Muscle layer of colon (tissue), 2 donors: ENCODE measurements at regions not wholly inside any gene's neighbourhood (a gene's known extent, or its start where the extent isn't known, plus 50 kb on each side); places are given as distances from the start of the nearest gene placed in this dataset.

Source experiments
- H3K27ac ChIP-seq: one replicate; pipeline ENCODE4 v1.7.0; 2013; ENCODE audit warnings: low read depth, mild to moderate bottlenecking, low read length, moderate library complexity
- H3K27me3 ChIP-seq, 2 donors: one replicate each; pipeline ENCODE4 v1.7.0; 2013; ENCODE audit warnings: low read length in 2 of 2, mild to moderate bottlenecking in 2 of 2; ENCODE audit not compliant: insufficient read depth in 2 of 2, control insufficient read depth in 1 of 2
- H3K36me3 ChIP-seq: one replicate; pipeline ENCODE4 v1.7.0; 2013; ENCODE audit warnings: mild to moderate bottlenecking, low read length; ENCODE audit not compliant: insufficient read depth
- H3K4me1 ChIP-seq: one replicate; pipeline ENCODE4 v1.7.0; 2013; ENCODE audit warnings: mild to moderate bottlenecking, low read length; ENCODE audit not compliant: insufficient read depth
- H3K4me3 ChIP-seq, 2 donors: one replicate each; pipeline ENCODE4 v1.7.0; 2013; ENCODE audit warnings: low read length in 2 of 2, low read depth in 1 of 2, mild to moderate bottlenecking in 1 of 2, moderate library complexity in 1 of 2
- H3K9ac ChIP-seq: one replicate; pipeline ENCODE4 v1.7.0; 2013; ENCODE audit warnings: low read length
- H3K9me3 ChIP-seq: one replicate; pipeline ENCODE4 v1.7.0; 2013; ENCODE audit warnings: mild to moderate bottlenecking, low read length
- donor health status: abdominal sarcoma.
- donor health status: Adenocarcinoma of cecum.

- H3K27me3 ChIP-seq: no peaks in the 10 kb centered on the region
- H3K36me3 ChIP-seq: no peaks in the 10 kb centered on the region
- H3K9ac ChIP-seq: no peak overlapping the region
- no peaks in the 10 kb centered on the region for H3K9me3 ChIP-seq
- no peaks in the 10 kb centered on the region for H3K4me1 ChIP-seq
- no peak overlapping the region for H3K27ac ChIP-seq
- no peak overlapping the region for H3K4me3 ChIP-seq
Measured at GRCh38 chr11:127622686-127623085, 622.1 kb upstream of the KIRREL3 start.

GRCh38 chr11:127620671-127621070 lies 620.1 kb upstream of the KIRREL3 start:
- no peaks in the 10 kb centered on the region for H3K36me3 ChIP-seq
- H3K9me3 ChIP-seq: no peaks in the 10 kb centered on the region
- H3K4me3 ChIP-seq: no peak overlapping the region
- no peak overlapping the region for H3K27ac ChIP-seq
- no peaks in the 10 kb centered on the region for H3K27me3 ChIP-seq
- H3K4me1 ChIP-seq: no peaks in the 10 kb centered on the region
- no peak overlapping the region for H3K9ac ChIP-seq

GRCh38 chr11:127619946-127620345 lies 619.4 kb upstream of the KIRREL3 start:
- no peak overlapping the region for H3K9ac ChIP-seq
- no peak overlapping the region for H3K4me3 ChIP-seq
- no peaks in the 10 kb centered on the region for H3K27me3 ChIP-seq
- H3K9me3 ChIP-seq: no peaks in the 10 kb centered on the region
- no peak overlapping the region for H3K27ac ChIP-seq
- H3K36me3 ChIP-seq: no peaks in the 10 kb centered on the region
- H3K4me1 ChIP-seq: no peaks in the 10 kb centered on the region

- Histone ChIP-seq H3K27ac (no peak overlapping the region), H3K4me3 (no peak overlapping the region), H3K9ac (no peak overlapping the region), H3K9me3 (no peaks in the 10 kb centered on the region), H3K4me1 (no peaks in the 10 kb centered on the region), H3K36me3 (no peaks in the 10 kb centered on the region), H3K27me3 (no peaks in the 10 kb centered on the region)
Measured at GRCh38 chr11:127618721-127619120, 618.2 kb upstream of the KIRREL3 start.

GRCh38 chr11:127616158-127616557 lies 615.6 kb upstream of the KIRREL3 start:
- Histone ChIP-seq H3K27ac (no peak overlapping the region), H3K9ac (no peak overlapping the region)

GRCh38 chr11:127612607-127613006 lies 612.0 kb upstream of the KIRREL3 start:
- Histone ChIP-seq H3K4me3 (no peak overlapping the region), H3K4me1 (no peaks in the 10 kb centered on the region), H3K27me3 (no peaks in the 10 kb centered on the region), H3K27ac (no peak overlapping the region), H3K36me3 (no peaks in the 10 kb centered on the region), H3K9me3 (no peaks in the 10 kb centered on the region), H3K9ac (no peak overlapping the region)

More at GRCh38 chr11:127616158-127616557, 615.6 kb upstream of the KIRREL3 start:
- H3K36me3 ChIP-seq: no peaks in the 10 kb centered on the region
- H3K4me3 ChIP-seq: no peak overlapping the region
- no peaks in the 10 kb centered on the region for H3K4me1 ChIP-seq
- H3K9me3 ChIP-seq: no peaks in the 10 kb centered on the region
- H3K27me3 ChIP-seq: no peaks in the 10 kb centered on the region

GRCh38 chr11:127609025-127609773 lies 608.6 kb upstream of the KIRREL3 start:
- no peaks in the 10 kb centered on the region for H3K36me3 ChIP-seq
- H3K4me1 ChIP-seq: no peaks in the 10 kb centered on the region
- no peak overlapping the region for H3K27ac ChIP-seq
- no peaks in the 10 kb centered on the region for H3K27me3 ChIP-seq
- no peak overlapping the region for H3K9ac ChIP-seq
- no peaks in the 10 kb centered on the region for H3K9me3 ChIP-seq
- no peak overlapping the region for H3K4me3 ChIP-seq

GRCh38 chr11:127607487-127608085 lies 607.0 kb upstream of the KIRREL3 start:
- Histone ChIP-seq H3K4me3 (no peak overlapping the region), H3K27me3 (no peaks in the 10 kb centered on the region), H3K9me3 (no peaks in the 10 kb centered on the region), H3K9ac (no peak overlapping the region), H3K36me3 (no peaks in the 10 kb centered on the region), H3K27ac (no peak overlapping the region), H3K4me1 (no peaks in the 10 kb centered on the region)

GRCh38 chr11:127601578-127601977 lies 601.0 kb upstream of the KIRREL3 start:
- no peaks in the 10 kb centered on the region for H3K4me1 ChIP-seq
- no peaks in the 10 kb centered on the region for H3K27me3 ChIP-seq
- H3K9ac ChIP-seq: no peak overlapping the region
- H3K36me3 ChIP-seq: no peaks in the 10 kb centered on the region
- no peak overlapping the region for H3K27ac ChIP-seq
- no peaks in the 10 kb centered on the region for H3K9me3 ChIP-seq
- no peak overlapping the region for H3K4me3 ChIP-seq

GRCh38 chr11:127600674-127601073 lies 600.1 kb upstream of the KIRREL3 start:
- H3K27ac ChIP-seq: no peak overlapping the region
- H3K4me3 ChIP-seq: no peak overlapping the region

GRCh38 chr11:127598476-127598875 lies 597.9 kb upstream of the KIRREL3 start:
- Histone ChIP-seq H3K27ac (no peak overlapping the region), H3K4me3 (no peak overlapping the region), H3K4me1 (no peaks in the 10 kb centered on the region), H3K9me3 (no peaks in the 10 kb centered on the region), H3K27me3 (no peaks in the 10 kb centered on the region), H3K9ac (no peak overlapping the region), H3K36me3 (no peaks in the 10 kb centered on the region)

More at GRCh38 chr11:127600674-127601073, 600.1 kb upstream of the KIRREL3 start:
- H3K9ac ChIP-seq: no peak overlapping the region
- no peaks in the 10 kb centered on the region for H3K27me3 ChIP-seq
- H3K9me3 ChIP-seq: no peaks in the 10 kb centered on the region
- H3K4me1 ChIP-seq: no peaks in the 10 kb centered on the region
- no peaks in the 10 kb centered on the region for H3K36me3 ChIP-seq

GRCh38 chr11:127596433-127596832 lies 595.9 kb upstream of the KIRREL3 start:
- Histone ChIP-seq H3K27me3 (no peaks in the 10 kb centered on the region), H3K4me3 (no peak overlapping the region), H3K27ac (no peak overlapping the region), H3K9ac (no peak overlapping the region), H3K9me3 (no peaks in the 10 kb centered on the region), H3K36me3 (no peaks in the 10 kb centered on the region), H3K4me1 (no peaks in the 10 kb centered on the region)
